Endothelial cell of hepatic sinusoid (primary cell): ENCODE measurements at regions not wholly inside any gene's neighbourhood (a gene's known extent, or its start where the extent isn't known, plus 50 kb on each side); places are given as distances from the start of the nearest gene placed in this dataset.

ENCODE experiments used
- in situ Hi-C: cut with HindIII; loops from 2 replicates; pipeline ENCODE4 v1.10.0; 2017; ENCODE audit warnings: low sequenced_read_pairs

DNA sequence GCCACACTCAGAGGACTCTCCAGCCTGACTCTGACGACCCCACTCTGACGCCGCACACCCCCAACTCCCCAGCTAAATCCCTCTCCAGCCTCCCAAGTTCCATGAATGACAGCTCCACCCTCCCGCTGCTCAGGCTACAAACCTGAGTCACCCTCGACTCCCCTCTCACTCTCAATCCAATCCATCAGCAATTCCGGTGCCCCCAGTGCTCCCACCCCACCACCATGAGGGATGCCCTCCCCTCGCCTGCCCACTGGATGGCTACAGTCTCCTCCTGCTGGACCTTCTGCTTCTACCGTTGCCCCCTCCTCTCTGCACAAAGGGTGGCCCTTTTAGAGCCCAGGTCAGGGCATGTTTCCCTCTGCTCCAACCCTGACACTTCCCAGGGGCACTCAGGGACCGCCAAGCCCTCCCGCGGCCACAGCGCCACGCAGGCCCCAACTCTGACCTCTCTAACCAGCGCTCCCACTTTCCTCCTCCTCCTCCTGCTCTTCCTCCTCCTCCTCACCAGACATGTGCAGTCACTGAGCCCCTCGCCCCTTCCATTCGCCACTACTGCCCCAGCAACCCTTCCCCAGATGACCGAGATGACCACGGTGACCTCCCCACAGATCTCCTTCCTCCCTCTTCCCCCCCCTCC, 69.5 kb upstream of the NUP50 start:
- in situ Hi-C loops = loop anchor here (5.0 kb wide), 2 partner anchors 47 to 122 kb away; no protein-coding TSS in a partner anchor

DNA sequence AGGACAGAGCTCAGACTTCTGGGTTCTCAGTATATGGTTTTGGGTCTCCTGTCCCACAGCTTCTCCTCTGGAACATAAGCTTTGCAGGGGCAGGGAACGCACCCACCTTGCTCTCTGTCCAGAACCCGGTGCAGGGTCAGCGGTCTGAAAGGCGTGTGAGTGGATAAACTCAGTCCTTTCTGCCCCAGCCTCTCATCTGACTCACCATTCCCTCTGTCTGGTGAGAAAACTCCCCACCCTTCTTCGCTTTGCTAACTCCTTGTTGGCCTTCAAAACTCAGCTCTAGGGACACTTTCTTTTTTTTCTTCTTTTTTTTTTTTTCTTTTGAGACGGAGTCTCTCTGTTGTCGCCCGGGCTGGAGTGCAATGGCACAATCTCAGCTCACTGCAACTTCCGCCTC, 68.9 kb upstream of the NUP50 start:
- in situ Hi-C loops = loop anchor here (5.0 kb wide), 2 partner anchors 48 to 123 kb away; no protein-coding TSS in a partner anchor

DNA sequence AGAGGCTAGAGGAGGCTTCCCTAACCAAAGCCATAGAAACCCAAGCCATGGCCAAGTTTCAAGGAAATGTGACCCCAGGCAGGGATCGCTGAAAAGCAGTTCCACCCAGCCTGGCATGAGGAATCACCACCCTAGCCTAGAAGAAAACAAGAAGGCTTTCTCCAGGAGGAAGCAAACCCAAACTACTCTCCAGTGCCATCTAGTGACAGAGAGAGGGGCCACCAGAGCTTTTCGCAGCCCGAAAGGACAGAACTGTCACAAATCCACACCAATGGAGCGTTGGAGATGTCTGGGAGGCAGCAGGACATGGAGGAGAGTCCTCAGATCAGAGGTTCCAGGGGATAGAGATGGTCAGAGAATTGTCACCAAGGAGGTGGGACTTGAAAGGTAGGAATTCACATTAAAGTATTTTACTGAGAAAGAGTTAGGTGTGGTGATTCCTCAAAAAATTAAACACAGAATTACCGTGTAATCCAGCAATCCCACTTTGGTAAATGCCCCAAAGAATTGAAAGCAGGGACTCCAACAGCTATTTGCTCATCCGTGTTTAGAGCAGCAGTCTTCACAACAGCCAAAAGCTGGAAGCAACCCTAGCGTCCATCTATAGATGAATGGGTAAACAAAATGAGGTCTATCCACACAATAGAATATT, 67.3 kb upstream of the NUP50 start:
- in situ Hi-C loops = no loop called here

DNA sequence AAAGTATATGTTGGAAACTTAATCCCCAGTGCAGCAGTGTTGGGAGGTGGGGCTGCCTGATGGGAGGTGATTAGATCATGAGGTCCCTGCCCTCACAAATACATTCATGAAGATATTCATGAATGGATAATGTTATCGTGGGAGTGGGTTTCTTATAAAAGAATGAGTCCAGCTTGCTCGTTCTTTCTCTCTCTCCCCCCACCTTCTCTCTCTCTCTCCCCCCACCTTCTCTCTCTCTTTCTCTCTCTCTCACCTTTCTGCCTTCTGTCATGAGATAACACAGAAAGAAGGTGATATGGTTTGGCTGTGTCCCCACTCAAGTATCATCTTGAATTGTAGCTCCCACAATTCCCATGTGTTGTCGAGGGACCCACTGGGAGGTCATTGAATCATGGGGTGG, 66.7 kb upstream of the NUP50 start:
- in situ Hi-C loops = no loop called here

DNA sequence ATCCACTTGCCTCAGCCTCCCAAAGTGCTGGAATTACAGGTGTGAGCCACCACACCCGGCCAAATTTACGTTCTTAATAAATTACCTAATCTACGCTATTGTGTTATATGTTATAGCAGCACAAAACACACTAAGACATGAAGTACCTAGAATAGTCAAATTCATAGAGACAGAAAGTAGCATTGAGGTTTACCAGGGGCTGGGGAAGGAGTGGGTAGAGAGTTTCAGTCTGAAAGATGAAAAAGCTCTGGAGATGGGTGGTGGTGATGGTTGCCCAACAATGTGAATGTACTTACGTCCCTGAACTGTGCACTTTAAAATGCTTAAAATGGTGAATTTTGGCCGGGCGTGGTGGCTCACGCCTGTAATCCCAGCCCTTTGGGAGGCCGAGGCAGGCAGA, 65.7 kb upstream of the NUP50 start:
- in situ Hi-C loops = no loop called here

DNA sequence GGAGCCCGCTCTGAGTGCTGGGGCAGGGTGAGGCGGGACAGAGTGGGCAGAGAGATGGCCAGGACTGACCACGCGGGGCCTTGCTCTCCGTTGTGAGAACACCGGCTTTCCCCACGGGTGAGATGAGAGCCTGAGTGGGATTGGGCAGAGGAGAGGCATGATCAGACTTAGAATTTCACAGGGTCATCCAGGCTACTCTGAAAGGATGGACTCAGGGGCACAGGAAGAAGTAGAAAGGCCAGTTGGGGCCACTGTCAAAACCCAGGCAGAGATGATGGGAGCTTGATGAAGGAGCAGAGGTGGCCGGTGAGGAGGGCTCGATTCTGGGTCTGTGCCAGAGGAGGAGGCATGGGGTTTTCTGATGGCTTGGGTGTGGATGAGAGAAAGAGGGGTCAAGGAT, 63.8 kb upstream of the NUP50 start:
- in situ Hi-C loops = no loop called here

DNA sequence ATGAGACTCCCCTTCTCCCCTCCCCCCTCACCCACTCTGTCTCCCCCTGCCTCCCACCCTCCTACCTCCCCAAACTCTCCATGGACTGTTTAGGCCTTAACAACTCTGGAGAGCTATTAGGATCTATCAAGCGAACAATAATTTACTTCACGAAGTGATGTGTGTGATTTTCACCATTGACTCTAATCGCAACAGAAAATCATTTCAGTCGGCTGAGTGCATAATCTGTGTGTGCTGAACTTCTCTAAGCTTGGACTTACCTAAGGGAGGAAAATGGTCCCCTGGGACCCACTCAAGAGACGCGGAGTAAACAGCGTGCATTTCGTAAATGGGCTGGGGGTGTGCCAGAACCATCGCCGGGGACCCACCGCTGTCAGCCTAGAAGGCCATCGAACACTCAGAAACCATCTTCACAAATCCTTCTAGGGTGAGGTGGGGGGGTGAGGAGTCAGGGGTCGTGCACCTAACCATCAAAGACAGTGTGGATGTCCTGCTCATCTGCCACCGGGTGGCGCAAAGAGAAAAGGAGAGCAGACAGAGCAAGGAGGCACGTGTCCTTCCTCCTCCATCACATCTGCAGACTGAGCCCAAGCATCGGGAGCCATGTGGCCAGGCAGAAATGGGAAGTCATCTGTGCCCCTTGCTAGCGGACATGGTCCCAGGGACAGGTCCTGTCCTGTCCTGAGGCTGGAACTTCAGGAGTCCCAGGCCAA, 62.1 kb upstream of the NUP50 start:
- in situ Hi-C loops = no loop called here

DNA sequence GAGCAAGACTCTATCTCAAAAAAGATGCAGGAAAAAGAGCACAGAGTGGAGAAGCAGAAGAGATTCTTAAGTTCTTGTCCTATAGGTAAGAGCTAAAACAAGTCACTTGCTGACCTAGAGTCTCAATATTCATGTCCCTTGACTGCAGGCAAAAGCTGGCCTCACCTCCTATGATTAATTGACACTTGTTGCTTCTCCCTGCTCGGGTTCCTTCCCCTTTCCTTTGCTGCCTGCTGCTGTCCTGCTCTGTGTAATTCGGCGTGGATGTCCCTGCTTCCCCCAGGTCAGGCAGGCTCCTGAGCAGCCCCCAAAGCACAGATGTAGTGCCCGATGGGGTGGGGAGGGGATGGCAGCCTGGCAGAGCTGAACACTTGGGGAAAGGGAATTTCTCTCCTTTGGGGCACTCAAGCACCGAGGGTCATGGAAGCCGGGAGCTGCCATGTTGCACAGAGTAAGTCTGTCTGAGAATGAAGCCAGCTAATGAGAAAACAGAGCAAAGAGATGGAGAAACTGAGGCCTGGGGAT, 60.8 kb upstream of the NUP50 start:
- in situ Hi-C loops = no loop called here

DNA sequence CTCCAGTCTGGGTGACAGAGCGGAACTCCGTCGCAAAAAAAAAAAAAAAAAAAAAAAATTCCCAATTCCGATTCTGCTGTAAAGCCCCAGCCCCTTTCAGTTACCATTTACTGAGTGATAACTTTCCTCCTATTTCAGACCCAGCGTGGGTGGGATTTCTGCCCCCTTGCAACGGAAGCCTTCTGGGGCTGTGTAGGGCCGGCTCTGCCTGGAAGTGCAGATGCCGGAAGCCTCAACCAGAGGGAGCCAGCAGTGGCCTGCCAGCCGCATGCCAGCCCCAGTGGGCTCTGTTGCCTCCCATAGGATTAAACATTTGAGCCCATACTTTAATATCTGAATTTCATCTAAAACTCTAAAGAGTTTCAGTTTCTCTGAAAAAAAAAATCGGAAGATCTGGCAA, 60.0 kb upstream of the NUP50 start:
- in situ Hi-C loops = no loop called here

DNA sequence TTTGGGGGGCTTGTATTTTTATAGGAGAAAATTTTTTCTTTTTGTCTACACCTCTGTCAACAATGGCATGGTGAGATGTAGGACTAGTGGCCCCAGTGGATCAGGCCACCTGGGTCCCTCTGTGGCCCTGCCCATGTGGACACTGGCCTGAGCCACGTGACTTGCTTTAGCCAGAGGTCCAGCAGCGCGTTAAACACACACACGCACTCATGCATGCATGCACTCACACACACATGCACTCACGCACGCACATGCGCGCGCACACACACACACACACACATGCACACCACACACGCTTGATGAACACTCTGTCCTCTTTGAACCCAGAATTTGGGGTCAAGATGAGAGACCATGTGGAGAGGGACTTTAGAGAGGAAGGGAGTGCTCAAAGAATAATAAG, 59.4 kb upstream of the NUP50 start:
- in situ Hi-C loops = no loop called here

DNA sequence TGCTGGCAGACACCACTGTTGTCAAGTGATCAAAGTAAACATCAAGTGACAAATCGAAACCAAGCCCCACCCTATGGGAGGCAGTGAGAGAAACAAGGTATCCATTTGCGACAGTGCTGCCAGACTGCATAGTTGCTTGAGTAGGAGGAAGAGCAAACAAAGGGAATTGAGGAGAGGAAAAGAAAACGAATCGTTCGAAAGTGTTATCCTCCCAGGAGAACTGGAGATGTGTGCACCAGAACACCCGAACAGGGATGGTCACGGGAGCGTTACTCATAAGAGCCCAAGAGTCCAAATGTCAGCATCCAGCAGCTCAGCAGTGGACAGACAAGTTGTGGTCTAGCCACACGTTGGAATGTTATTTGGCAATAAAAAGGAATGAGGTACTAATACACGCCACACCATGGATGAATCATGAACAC, 58.4 kb upstream of the NUP50 start:
- in situ Hi-C loops = no loop called here

DNA sequence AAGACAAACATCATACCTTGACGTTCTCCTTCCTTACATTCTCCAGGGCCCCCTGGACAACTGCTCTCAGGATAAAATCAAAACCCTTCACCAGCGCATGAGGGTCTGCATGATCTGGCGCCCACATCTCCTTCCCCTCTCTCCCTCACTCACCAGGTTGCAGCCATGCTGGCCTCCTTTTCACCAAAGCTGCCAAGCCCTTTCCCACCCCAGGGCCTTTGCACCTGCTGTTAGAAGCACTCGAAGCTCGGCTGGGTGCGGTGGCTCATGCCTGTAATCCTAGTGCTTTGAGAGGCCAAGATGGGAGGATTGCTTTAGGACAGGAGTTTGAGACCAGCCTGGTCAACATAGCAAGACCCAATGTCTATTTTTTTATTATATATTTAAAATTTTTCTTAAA, 56.1 kb upstream of the NUP50 start:
- in situ Hi-C loops = no loop called here

DNA sequence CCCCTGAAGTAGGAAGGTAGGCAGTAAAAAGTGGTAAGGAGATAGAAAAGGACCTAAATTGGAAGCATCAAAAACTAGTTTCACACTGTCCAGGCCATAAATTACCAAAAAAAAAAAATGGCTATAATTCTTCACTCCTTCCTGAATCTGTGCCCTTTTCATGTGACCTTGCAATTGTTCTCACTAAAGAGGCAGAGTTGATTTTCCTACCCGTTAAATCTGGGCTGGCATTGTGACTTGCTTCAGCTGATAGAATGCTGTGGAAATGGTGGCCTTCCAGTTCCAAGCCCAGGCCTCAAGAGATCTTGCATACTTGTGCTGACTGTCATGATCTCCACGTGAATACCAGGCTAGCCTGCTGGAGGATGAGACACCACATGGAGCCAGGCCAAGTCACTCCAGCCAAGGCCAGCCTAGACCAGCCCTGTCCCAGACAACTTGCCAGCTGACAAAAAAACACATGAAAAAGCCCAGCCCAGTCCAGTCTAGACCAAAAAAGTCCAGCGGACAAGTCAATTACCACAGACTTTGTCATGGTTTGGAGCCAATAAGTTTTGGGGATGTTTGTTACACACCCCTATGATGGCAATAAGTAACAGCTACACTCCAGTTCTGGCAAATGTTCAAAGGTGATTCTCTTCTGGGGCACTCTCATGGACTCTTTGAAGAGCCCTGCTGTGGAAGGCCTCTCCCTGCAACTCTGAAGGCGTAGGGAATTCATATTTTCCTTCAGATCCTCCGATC, 51.4 kb upstream of the NUP50 start:
- in situ Hi-C loops = no loop called here
